HG03575 (cell line): ENCODE measurements at regions not wholly inside any gene's neighbourhood (a gene's known extent, or its start where the extent isn't known, plus 50 kb on each side); places are given as distances from the start of the nearest gene placed in this dataset.
A peak's percentile ranks its signal among the peaks of the same experiment; 100 is the strongest.

ENCODE experiments used
- ATAC-seq: cut with Tn5 transposase; IDR thresholded peaks from one replicate; pipeline ENCODE4 v1.9.1; 2021; ENCODE audit not compliant: unreplicated experiment, insufficient number of reproducible peaks, low FRiP score; ENCODE audit errors: extremely low read depth

GRCh38 chr18:77676910-77677309, 427.3 kb downstream of the GALR1 start:
- no peak for ATAC-seq

GRCh38 chr18:77677536-77677935, 427.9 kb downstream of the GALR1 start:
- ATAC-seq, result no peak

- ATAC-seq, result no peak
These were observed 430.2 kb downstream of the GALR1 start for GRCh38 chr18:77679869-77680268.

GRCh38 chr18:77700051-77700450, 450.4 kb downstream of the GALR1 start:
- no peak for ATAC-seq

- ATAC-seq, result no peak
These were observed 452.3 kb downstream of the GALR1 start for GRCh38 chr18:77701977-77702376.

GRCh38 chr18:77702686-77703085, 453.0 kb downstream of the GALR1 start:
- ATAC-seq, result no peak

- ATAC-seq, result no peak
These were observed 455.7 kb downstream of the GALR1 start for GRCh38 chr18:77705301-77705700.

- peak; percentile 34 for ATAC-seq
These were observed 459.3 kb downstream of the GALR1 start for GRCh38 chr18:77708826-77709506.

GRCh38 chr18:77711096-77711495, 461.4 kb downstream of the GALR1 start:
- no peak for ATAC-seq

- ATAC-seq, result no peak
These were observed 465.1 kb downstream of the GALR1 start for GRCh38 chr18:77714716-77715115.

- ATAC-seq, result no peak
These were observed 466.6 kb downstream of the GALR1 start for GRCh38 chr18:77716282-77716681.

- ATAC-seq, result no peak
These were observed 483.8 kb downstream of the GALR1 start for GRCh38 chr18:77733292-77733903.

- ATAC-seq, result no peak
These were observed 487.2 kb downstream of the GALR1 start for GRCh38 chr18:77736842-77737241.

- ATAC-seq, result no peak
These were observed 487.8 kb downstream of the GALR1 start for GRCh38 chr18:77737405-77737804.

- no peak for ATAC-seq
These were observed 499.4 kb downstream of the GALR1 start for GRCh38 chr18:77749089-77749488.

- ATAC-seq, result no peak
These were observed 500.4 kb downstream of the GALR1 start for GRCh38 chr18:77750006-77750405.

- ATAC-seq, result no peak
These were observed 504.9 kb downstream of the GALR1 start for GRCh38 chr18:77754475-77755044.

GRCh38 chr18:77755187-77755586, 505.5 kb downstream of the GALR1 start:
- ATAC-seq, result no peak

GRCh38 chr18:77761332-77761731, 511.7 kb downstream of the GALR1 start:
- ATAC-seq, result no peak

- ATAC-seq, result no peak
These were observed 512.4 kb downstream of the GALR1 start for GRCh38 chr18:77762014-77762413.
